ENCODE measurements at regions not wholly inside any gene's neighbourhood (a gene's known extent, or its start where the extent isn't known, plus 50 kb on each side); places are given as distances from the start of the nearest gene placed in this dataset.

GRCh38 chr11:42066113-42066512, 606.7 kb upstream of the LRRC4C start:
- TF ChIP-seq CTCF (IDR thresholded peaks at IDR 0.05), result no peak
- ATAC-seq (ENCODE audit: low FRiP score), result no peak

GRCh38 chr11:42074306-42074705, 614.9 kb upstream of the LRRC4C start:
- ATAC-seq (ENCODE audit: low FRiP score) (no peak), DNase-seq (ENCODE audit: low spot score) (no peak)
- no peak for TF ChIP-seq CTCF (IDR thresholded peaks at IDR 0.05)

More at GRCh38 chr11:42066113-42066512, 606.7 kb upstream of the LRRC4C start:
- DNase-seq (ENCODE audit: low spot score), result no peak

GRCh38 chr11:42075180-42075579, 615.7 kb upstream of the LRRC4C start:
- ATAC-seq (ENCODE audit: low FRiP score), result no peak

GRCh38 chr11:42077794-42078193, 618.3 kb upstream of the LRRC4C start:
- DNase-seq (ENCODE audit: low spot score) (no peak), ATAC-seq (ENCODE audit: low FRiP score) (no peak)
- TF ChIP-seq CTCF (IDR thresholded peaks at IDR 0.05), result no peak

More at GRCh38 chr11:42075180-42075579, 615.7 kb upstream of the LRRC4C start:
- no peak for TF ChIP-seq CTCF (IDR thresholded peaks at IDR 0.05)
- no peak for DNase-seq (ENCODE audit: low spot score)

- DNase-seq (ENCODE audit: low spot score) (no peak), ATAC-seq (ENCODE audit: low FRiP score) (no peak)
- TF ChIP-seq CTCF (IDR thresholded peaks at IDR 0.05), result no peak
Observed at GRCh38 chr11:42085736-42086135, 626.3 kb upstream of the LRRC4C start.

- no peak for TF ChIP-seq CTCF (IDR thresholded peaks at IDR 0.05)
- ATAC-seq (ENCODE audit: low FRiP score), result no peak
- DNase-seq (ENCODE audit: low spot score), result no peak
Observed at GRCh38 chr11:42093541-42093940, 634.1 kb upstream of the LRRC4C start.

GRCh38 chr11:42098075-42098474, 638.6 kb upstream of the LRRC4C start:
- no peak for ATAC-seq (ENCODE audit: low FRiP score)
- no peak for DNase-seq (ENCODE audit: low spot score)
- no peak for TF ChIP-seq CTCF (IDR thresholded peaks at IDR 0.05)

Measured in omental fat pad (tissue), 3 donors.